ENCODE measurements at regions not wholly inside any gene's neighbourhood (a gene's known extent, or its start where the extent isn't known, plus 50 kb on each side); places are given as distances from the start of the nearest gene placed in this dataset.

DNA sequence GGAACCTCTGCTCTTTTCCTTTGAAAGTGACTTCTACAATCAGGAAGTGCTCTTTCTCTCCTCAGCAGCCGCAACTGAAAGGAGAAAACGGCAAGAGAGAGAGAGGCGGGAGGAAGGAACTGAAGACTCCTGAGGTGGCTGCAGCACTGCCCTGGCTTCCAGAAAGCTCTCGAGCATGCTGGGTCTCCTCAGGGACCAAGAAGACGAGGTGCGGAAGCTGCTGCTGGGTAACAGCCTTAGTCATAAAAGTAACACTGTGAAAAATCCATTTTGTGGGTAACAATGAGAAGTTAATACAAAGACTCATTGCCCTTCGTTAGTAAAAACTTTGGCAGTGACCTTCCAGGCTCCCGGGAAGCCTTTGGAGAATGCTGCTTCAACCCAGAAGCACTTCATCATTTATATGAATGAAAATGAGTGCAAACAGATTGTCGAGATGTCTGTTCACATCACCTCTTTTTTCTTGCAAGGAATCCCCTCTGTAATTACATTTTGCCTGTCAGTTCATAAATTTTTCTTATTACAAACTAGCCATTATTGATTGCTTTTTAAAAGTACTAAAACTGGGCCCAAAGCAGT is 473.4 kb downstream of the SOX6 start:
- Histone ChIP-seq H3K9me3 (no peaks in the 10 kb centered on the region), H3K27me3 (no peaks in the 10 kb centered on the region), H3K27ac (no peak overlapping the region), H3K36me3 (no peaks in the 10 kb centered on the region), H3K4me3 (no peak overlapping the region), H3K9ac (ENCODE audit: low read depth in 2 of 2, low read length in 2 of 2) (no peak overlapping the region), H3K4me1 (no peaks in the 10 kb centered on the region)
- TF ChIP-seq, protein P1, sequence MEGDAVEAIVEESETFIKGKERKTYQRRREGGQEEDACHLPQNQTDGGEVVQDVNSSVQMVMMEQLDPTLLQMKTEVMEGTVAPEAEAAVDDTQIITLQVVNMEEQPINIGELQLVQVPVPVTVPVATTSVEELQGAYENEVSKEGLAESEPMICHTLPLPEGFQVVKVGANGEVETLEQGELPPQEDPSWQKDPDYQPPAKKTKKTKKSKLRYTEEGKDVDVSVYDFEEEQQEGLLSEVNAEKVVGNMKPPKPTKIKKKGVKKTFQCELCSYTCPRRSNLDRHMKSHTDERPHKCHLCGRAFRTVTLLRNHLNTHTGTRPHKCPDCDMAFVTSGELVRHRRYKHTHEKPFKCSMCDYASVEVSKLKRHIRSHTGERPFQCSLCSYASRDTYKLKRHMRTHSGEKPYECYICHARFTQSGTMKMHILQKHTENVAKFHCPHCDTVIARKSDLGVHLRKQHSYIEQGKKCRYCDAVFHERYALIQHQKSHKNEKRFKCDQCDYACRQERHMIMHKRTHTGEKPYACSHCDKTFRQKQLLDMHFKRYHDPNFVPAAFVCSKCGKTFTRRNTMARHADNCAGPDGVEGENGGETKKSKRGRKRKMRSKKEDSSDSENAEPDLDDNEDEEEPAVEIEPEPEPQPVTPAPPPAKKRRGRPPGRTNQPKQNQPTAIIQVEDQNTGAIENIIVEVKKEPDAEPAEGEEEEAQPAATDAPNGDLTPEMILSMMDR (IDR thresholded peaks at IDR 0.05) = no peak
- intact Hi-C loops (cut with DNase I) = no loop called here
- no peak for DNase-seq

DNA sequence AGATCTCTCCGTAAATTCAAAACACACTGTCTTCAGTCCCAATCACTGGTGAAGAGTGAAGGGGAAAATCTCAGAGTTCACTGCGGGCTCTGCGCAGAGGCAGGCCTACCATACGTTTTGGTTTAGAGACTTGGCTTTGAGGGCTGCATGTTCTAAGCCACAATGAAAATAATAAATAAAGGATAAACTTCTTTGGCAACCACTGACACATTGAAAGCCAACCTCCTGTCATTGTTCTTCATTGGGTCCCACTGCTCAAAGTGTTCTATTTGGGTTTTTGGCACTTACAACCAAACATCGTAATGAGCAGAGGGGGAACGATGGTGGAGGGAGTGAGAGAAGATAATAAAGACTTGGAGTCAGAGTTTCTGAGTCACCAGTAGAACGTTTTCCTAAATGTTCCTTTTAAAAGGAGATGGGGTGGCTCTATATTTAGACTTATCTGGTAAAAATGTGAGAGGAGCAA is 472.9 kb downstream of the SOX6 start:
- no peaks in the 10 kb centered on the region for H3K36me3 ChIP-seq
- no peaks in the 10 kb centered on the region for H3K27me3 ChIP-seq
- H3K9ac ChIP-seq (ENCODE audit: low read depth in 2 of 2, low read length in 2 of 2) = no peak overlapping the region
- no peak overlapping the region for H3K4me3 ChIP-seq
- TF ChIP-seq, protein P1 (IDR thresholded peaks at IDR 0.05) = no peak
- intact Hi-C loops (cut with DNase I) = no loop called here
- H3K4me1 ChIP-seq = no peaks in the 10 kb centered on the region
- no peaks in the 10 kb centered on the region for H3K9me3 ChIP-seq
- DNase-seq = no peak
- no peak overlapping the region for H3K27ac ChIP-seq

DNA sequence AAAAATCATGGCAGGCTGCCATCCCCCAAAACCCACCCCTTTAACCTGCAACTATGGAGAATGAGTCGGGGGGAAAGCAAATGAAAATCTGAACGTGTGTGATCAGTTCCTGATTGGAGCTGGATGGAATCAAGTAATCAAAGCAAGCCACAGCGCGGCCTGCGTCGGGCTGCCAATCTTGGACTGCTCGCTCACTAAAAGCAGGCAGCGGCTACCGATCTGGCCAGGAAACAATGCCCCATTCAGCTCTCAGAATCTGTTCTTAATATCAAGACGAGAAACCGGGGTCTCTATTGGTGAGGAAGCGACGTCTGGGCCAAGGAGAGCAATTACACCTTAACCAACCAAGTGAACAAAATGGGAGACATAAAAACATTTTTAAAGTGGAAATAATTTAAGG is 472.2 kb downstream of the SOX6 start:
- intact Hi-C loops (cut with DNase I) = no loop called here
- Histone ChIP-seq H3K4me1 (no peaks in the 10 kb centered on the region), H3K36me3 (no peaks in the 10 kb centered on the region), H3K27me3 (no peaks in the 10 kb centered on the region), H3K9ac (ENCODE audit: low read depth in 2 of 2, low read length in 2 of 2) (no peak overlapping the region), H3K4me3 (no peak overlapping the region), H3K27ac (no peak overlapping the region), H3K9me3 (no peaks in the 10 kb centered on the region)
- no peak for DNase-seq
- TF ChIP-seq, protein P1 (IDR thresholded peaks at IDR 0.05) = no peak

DNA sequence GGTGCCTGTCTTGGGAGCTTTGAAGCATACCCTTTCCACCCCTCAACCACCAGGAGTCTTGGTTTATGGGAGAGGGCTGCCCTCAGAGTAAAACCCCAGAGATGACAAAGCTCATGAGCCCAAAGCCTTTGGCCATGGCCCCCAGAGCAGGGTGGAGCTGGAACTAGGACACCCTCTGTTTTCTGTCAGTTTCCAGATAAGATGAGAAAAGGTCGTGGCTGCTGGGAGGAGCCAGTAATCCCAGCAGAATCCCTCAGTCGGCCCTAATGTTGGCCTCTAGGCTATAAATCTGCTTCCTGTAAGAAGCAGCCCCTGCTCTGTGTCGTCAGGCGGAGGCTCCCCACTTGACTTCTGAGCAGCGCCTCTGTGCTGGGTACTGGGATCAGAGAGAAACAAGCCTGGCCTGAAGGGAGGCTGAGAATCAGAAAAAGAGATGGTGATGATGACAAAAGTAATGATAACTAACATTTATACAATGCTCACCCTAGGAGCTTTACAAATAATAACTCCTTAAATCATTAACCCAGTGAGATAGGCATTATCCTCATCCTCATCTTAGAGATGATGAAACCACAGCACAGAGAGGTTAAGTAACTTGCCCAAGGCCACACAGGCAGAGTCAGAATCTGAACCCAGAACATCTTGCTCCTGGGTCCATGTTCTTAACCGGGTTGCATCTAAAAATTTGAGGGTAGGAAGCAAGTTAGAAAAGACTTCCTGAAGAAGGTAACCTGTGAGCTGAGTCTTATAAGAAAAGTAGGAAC is 471.4 kb downstream of the SOX6 start:
- no peaks in the 10 kb centered on the region for H3K4me1 ChIP-seq
- DNase-seq = no peak
- H3K36me3 ChIP-seq = no peaks in the 10 kb centered on the region
- no peak overlapping the region for H3K4me3 ChIP-seq
- H3K27ac ChIP-seq = no peak overlapping the region
- no peaks in the 10 kb centered on the region for H3K9me3 ChIP-seq
- intact Hi-C loops (cut with DNase I) = no loop called here
- H3K9ac ChIP-seq (ENCODE audit: low read depth in 2 of 2, low read length in 2 of 2) = no peak overlapping the region
- TF ChIP-seq, protein P1 (IDR thresholded peaks at IDR 0.05) = no peak
- no peaks in the 10 kb centered on the region for H3K27me3 ChIP-seq

DNA sequence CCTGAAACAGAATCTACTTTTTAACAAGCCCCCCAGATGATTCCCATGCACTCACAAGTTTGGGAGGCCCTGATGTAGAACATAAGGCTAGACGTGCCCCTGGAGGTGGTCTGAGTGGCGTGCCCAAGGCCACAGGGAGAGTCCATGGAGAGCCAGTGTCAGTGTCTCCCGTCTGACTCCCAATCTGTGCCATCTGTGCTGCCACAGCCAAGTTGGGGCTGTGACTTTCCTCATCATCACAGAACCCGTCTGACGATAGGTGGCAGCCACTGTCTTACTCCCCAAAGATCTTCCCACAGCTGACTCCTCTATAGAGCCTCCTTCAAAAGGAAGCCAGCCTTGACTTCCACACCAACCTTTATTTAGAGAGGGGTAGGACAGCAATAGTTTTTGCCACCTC is 470.5 kb downstream of the SOX6 start:
- no peak for DNase-seq
- Histone ChIP-seq H3K4me1 (no peaks in the 10 kb centered on the region), H3K9ac (ENCODE audit: low read depth in 2 of 2, low read length in 2 of 2) (no peak overlapping the region), H3K27ac (no peak overlapping the region), H3K27me3 (no peaks in the 10 kb centered on the region), H3K36me3 (no peaks in the 10 kb centered on the region), H3K4me3 (no peak overlapping the region), H3K9me3 (no peaks in the 10 kb centered on the region)
- TF ChIP-seq, protein P1 (IDR thresholded peaks at IDR 0.05) = no peak
- intact Hi-C loops (cut with DNase I) = no loop called here
